ENCODE measurements at regions not wholly inside any gene's neighbourhood (a gene's known extent, or its start where the extent isn't known, plus 50 kb on each side); places are given as distances from the start of the nearest gene placed in this dataset.

- no peak for DNase-seq (ENCODE audit: low read depth, low spot score)
These were observed 480.4 kb downstream of the KCNJ3 start for GRCh38 chr2:155178921-155179320.

GRCh38 chr2:155176345-155176744 is 477.9 kb downstream of the KCNJ3 start:
- no peak for DNase-seq (ENCODE audit: low read depth, low spot score)

- DNase-seq (ENCODE audit: low read depth, low spot score) = no peak
These were observed 470.8 kb downstream of the KCNJ3 start for GRCh38 chr2:155169317-155169716.

GRCh38 chr2:155162494-155162893 is 464.0 kb downstream of the KCNJ3 start:
- no peak for DNase-seq (ENCODE audit: low read depth, low spot score)

GRCh38 chr2:155161314-155161713 is 462.8 kb downstream of the KCNJ3 start:
- DNase-seq (ENCODE audit: low read depth, low spot score) = no peak

GRCh38 chr2:155157711-155158110 is 459.2 kb downstream of the KCNJ3 start:
- no peak for DNase-seq (ENCODE audit: low read depth, low spot score)

DNA sequence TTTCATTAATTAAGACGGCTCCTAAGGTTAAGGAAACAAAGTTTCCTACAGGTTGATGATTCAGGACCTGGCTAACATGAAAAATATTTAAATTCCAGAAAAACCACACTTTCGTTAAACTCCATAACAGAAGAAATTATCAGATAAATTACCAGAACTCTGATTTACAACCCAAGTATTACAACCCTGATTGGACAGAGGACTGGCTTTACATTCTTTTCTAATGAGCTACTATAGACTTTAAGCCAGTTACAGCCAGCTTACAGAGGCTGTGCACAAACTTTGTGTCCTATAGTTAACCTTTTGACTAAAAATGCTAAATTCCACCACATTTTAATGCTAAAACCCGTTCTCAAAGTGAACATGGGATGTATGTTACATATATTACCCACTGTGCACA is 458.6 kb downstream of the KCNJ3 start:
- peak; percentile 5 for DNase-seq (ENCODE audit: low read depth, low spot score)

GRCh38 chr2:155151945-155152344 is 453.4 kb downstream of the KCNJ3 start:
- no peak for DNase-seq (ENCODE audit: low read depth, low spot score)

DNA sequence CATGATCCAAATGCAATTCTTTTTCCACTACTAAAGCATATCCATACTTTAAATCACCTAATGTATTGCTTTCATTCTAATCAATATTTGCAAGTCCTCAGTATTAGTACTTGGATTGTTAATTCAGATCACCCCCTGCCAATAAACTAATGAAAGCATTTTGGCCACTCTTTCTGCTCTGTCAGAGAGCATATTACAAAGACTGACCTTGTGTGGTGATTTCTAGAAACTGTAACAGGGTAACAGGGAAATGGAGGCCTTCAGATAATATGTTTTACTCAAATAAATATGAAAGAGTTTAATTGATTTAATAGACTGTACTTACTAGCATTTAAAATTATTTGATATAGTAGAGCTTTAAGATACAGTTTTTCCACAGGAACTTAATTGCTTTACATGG is 453.0 kb downstream of the KCNJ3 start:
- DNase-seq (ENCODE audit: low read depth, low spot score) = no peak

- no peak for DNase-seq (ENCODE audit: low read depth, low spot score)
These were observed 447.3 kb downstream of the KCNJ3 start for GRCh38 chr2:155145758-155146229.

DNA sequence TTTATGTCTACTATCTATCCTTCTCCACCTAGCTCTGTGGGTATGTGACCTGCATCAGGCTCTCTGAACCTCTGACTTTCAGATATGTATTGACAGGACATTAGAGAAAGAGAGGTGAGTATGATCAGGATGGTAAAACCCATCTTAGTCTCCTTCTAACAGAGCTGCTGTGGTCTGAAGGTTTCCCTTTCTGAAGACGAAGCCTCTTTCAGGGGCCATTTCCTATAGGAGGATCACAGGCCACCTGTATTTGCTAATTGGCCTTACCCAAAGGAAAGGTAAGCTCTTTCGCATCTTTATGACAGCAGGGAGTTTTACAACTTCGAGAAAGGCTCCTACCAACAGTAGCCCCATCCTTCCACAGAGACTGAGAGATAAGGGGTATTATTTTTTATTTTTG is 442.9 kb downstream of the KCNJ3 start:
- DNase-seq (ENCODE audit: low read depth, low spot score) = no peak

GRCh38 chr2:155125585-155126230 is 427.2 kb downstream of the KCNJ3 start:
- DNase-seq (ENCODE audit: low read depth, low spot score) = no peak

GRCh38 chr2:155115846-155116245 is 417.4 kb downstream of the KCNJ3 start:
- no peak for DNase-seq (ENCODE audit: low read depth, low spot score)

DNA sequence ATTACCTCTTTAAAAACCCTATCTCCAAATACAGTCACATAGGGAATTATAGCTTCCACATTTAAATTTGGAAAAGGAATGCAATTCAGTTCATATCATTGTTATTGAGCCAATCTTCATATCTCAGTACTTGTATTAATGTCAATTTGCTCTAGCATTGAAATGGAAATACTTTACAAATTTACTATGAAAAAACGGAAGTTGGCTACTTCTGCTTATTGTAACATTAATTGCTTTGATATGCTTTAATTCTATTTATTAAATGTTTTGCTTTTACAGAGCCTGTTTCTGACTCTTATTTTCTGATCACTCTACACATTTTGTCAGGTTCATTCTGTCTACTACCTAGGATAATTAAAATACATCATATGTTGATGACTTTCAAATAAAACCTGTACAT is 412.6 kb downstream of the KCNJ3 start:
- no peak for DNase-seq (ENCODE audit: low read depth, low spot score)

DNA sequence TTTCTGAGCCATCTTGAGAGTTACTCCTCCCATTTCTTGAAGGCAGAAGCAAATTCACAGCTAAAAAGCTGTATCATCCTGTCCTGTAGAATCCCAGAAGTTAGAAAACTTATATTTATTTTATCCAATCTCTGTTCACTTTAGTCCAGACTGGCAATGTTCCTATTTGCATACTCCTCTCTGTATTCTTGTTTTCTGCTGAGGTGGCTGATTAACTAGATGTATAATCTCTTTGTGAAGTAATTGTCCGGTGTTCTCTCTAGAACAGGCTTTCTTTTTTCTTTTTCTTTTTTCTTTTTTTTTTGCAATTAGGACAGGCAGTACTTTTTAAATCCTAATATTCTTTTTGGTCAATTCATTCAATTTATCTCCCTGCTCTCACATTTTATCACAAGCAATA is 411.0 kb downstream of the KCNJ3 start:
- no peak for DNase-seq (ENCODE audit: low read depth, low spot score)

DNA sequence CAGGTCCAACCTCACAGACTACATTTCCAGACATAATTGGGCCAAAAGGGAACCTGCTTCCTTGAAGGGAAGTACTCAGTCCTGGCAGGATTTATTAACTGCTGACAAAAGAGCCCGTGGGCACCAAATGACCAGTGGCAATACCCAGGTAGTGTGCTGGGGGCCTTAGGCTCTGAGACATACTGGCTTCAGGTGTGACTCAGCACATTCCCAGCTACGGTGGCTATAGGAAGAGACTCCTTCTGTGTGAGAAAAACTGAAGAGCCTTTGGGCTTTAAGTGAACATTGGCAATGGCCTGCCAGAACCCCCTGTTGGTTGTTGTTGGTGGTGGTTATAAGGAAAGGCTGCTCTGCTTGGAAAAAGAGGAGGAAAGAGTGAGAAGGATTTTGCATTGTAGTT is 401.8 kb downstream of the KCNJ3 start:
- peak; percentile 2 for DNase-seq (ENCODE audit: low read depth, low spot score)

GRCh38 chr2:155099784-155100183 is 401.3 kb downstream of the KCNJ3 start:
- DNase-seq (ENCODE audit: low read depth, low spot score) = peak; percentile 54

DNA sequence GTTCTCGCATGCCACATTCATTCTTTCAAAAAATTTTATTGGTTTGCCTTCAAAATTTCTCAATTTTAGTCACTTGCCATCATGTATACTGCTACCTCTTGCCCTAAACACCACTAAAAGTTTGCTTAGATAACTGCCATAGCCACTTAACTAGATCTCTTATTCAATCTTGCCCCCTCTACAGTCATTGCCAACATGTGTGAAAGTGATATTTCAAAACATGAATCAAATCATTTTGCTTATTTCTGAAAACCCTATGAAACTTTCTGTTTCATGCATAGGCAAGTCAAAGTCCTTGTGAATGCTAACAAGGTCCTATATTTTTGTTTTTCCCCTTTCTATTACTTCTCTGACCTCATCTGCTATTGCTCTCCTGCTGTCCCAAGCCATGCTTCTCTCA is 397.1 kb downstream of the KCNJ3 start:
- DNase-seq (ENCODE audit: low read depth, low spot score) = no peak

- DNase-seq (ENCODE audit: low read depth, low spot score) = no peak
These were observed 381.9 kb downstream of the KCNJ3 start for GRCh38 chr2:155080373-155080772.

GRCh38 chr2:155070489-155070888 is 372.0 kb downstream of the KCNJ3 start:
- no peak for DNase-seq (ENCODE audit: low read depth, low spot score)

DNA sequence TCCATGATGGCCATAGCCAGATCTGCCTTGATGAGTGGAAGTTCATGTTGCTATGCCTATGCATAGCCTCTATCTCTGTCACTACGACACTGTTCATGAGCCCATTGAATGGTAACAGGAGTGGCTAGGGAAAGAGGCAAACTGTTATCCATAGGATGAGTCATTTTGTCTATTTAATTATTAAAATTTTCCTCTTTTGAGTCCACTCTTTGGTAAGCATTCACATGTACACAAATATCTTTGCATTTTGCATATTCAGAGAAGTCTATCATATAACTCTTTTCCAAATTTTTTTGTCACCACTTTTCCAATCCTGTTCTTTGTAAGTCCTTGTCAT is 364.4 kb downstream of the KCNJ3 start:
- DNase-seq (ENCODE audit: low read depth, low spot score) = no peak

DNA sequence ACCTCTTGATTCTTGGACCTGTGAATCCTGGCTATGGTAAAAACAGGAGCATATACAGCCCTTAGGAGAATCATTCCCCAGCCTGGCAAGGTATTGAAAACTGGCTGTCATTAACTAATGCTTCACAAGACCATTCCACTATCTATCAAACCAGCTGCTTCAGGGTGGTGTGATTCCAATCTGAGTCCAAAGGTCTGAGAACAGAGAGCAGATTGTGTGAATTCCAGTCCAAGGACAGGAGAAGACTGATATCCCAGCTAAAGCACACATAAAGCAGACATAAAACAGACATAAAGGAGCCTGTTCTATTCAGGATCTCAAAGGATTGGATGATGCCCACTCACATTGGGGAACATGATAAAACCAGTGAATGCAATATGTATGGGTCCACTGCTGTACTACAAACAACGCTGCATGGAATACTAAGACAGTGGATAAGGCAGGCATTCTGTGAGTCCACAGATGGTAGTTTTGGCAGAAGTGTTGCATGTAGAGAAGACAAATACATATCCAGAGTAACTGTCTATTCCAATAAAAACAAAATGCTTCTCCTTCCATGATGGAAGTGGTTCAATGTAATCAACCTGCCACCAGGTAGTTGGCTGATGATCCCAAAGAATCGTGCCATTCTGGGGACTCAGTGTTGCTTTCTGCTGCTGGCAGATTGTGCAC is 363.9 kb downstream of the KCNJ3 start:
- no peak for DNase-seq (ENCODE audit: low read depth, low spot score)

GRCh38 chr2:155060896-155061295 is 362.4 kb downstream of the KCNJ3 start:
- no peak for DNase-seq (ENCODE audit: low read depth, low spot score)

DNA sequence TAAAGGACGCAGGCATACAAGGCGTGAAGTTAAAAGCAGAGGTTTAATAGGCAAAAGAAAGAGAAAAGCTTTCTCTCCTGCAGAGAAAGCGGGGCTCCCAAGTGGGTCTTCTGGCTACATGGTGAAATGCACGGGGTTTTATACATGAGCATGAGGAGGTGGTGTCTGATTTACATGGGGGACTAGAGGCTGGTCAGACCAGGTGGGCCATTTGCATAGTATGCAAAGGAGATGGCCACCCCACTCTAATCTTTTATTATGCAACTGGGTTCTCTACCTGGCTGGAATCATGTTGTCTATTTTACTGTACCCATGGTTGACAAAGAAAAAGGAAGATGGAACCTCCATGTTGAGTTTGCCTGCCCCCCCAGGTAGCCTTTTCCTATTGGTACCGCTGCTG is 356.2 kb downstream of the KCNJ3 start:
- DNase-seq (ENCODE audit: low read depth, low spot score) = no peak
